Coronary artery (tissue), 2 donors: ENCODE measurements at regions not wholly inside any gene's neighbourhood (a gene's known extent, or its start where the extent isn't known, plus 50 kb on each side); places are given as distances from the start of the nearest gene placed in this dataset.

Experiments used
- DNase-seq: peaks from one replicate; pipeline ENCODE4 v3.0.0-alpha.2; 2017; ENCODE audit warnings: low spot score
- H3K27ac ChIP-seq, 2 donors: fragments of 200-600 bp; sonication (generic); one replicate each; pipeline ENCODE4 v1.5.1; 2016 to 2019
- H3K4me3 ChIP-seq: fragments of 200-600 bp; sonication (generic); 2 replicates; pipeline ENCODE4 v1.5.1; 2016; ENCODE audit warnings: mild to moderate bottlenecking, moderate library complexity
- TF ChIP-seq, protein P1 (sequence below): fragments of 200-600 bp; sonication (generic); IDR thresholded peaks from one replicate; pipeline ENCODE4 v1.5.1; 2019; ENCODE audit warnings: antibody characterized with exemption

DNA sequence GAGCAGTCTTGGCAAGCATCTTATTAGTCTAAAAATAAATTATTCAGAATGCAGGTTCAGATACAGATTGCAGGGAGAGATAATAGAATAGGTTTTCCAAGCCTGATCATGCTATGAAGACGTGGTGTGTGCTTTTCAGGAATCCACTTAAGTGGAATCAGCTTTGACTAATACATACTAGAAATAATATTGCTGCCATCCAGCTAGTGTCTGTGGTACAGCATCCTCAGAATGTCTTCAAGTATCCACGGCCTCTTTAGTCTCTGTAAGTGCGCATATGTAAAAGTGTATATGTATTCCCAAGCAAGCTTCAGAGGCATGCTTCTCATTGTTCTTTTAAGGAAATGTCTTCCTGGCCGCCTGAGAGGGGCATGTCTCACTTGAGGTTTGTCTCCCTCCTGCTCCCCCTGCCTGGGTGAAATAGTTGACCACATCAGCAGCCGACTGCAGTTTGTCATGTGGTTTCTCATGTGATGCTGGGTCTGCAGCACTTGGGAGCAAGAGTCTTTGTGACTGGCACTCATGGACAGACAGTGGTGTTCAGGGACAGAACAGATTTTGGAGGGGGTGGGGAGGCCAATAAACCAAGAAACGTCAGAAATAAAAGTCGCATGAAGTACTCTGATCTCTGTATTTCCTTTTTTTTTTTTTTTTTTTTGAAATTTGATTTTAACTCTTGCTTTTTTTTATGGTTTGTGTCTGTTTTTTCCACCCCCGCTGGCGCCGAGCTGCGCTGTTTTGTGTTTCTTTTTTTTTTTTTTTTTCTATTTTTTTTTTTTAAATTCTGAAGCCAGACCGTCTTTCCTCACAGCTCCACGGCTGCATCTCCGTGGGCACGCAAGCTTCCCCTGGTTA lies 150.8 kb downstream of the PRL start:
- H3K4me3 ChIP-seq: no peak overlapping the region
- TF ChIP-seq, protein P1, sequence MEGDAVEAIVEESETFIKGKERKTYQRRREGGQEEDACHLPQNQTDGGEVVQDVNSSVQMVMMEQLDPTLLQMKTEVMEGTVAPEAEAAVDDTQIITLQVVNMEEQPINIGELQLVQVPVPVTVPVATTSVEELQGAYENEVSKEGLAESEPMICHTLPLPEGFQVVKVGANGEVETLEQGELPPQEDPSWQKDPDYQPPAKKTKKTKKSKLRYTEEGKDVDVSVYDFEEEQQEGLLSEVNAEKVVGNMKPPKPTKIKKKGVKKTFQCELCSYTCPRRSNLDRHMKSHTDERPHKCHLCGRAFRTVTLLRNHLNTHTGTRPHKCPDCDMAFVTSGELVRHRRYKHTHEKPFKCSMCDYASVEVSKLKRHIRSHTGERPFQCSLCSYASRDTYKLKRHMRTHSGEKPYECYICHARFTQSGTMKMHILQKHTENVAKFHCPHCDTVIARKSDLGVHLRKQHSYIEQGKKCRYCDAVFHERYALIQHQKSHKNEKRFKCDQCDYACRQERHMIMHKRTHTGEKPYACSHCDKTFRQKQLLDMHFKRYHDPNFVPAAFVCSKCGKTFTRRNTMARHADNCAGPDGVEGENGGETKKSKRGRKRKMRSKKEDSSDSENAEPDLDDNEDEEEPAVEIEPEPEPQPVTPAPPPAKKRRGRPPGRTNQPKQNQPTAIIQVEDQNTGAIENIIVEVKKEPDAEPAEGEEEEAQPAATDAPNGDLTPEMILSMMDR: no peak

DNA sequence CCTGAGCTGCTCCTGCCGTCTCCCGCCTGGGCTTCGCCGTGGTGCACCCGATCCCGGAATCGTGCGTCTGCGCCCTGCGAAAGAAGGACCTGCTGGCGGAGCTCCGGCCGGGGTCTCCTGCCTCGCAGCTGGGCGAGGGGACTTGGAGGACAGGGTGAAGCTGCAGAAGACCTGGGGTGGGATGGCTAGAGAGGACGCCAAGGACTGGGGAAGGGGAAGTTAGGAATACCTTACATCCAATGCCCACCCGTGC lies 150.2 kb downstream of the PRL start:
- H3K27ac ChIP-seq: no peak overlapping the region

More for the DNA sequence above, 150.8 kb downstream of the PRL start:
- no peak for DNase-seq
- H3K27ac ChIP-seq: no peak overlapping the region

DNA sequence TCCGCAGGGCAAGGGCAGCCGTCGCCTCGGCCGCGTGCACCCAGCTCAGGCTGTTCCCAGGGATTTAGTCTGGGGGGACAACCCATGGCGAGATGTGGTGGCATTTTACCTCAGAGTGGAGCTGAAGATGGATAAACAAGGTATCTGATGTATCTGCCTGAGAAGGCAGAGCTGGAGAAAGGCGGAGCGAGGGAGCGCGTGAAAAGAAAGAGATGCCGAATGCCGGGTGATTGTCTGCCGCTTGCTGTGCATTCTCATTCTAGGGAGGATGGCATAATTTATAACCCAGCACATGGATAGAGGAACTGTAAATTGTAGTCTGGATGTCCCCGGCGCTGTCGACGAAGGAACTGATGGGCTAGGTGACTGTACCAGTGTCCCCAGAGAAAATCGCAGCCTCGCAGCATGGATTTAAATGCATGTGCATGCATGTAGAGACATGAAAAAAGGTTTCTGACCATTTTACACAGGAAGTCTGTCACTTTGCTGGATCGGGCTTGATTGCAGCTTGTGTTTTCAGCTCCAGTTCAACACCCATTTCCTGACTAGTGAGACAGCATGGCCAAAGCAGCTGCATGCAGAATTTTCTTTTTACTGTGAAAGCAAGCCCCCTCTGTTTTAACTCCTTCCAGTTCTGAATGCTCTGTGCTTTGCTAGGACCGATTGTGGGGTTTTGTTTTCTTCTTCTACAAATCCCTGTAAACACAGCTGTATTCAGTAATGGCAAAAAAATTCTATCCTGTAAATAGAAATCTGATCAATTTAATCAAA lies 149.7 kb downstream of the PRL start:
- Histone ChIP-seq H3K4me3 (peak overlapping the region; percentile 28), H3K27ac (no peak overlapping the region)
- TF ChIP-seq, protein P1: no peak
- no peak for DNase-seq

More for the DNA sequence above, 150.2 kb downstream of the PRL start:
- TF ChIP-seq, protein P1: no peak
- no peak for DNase-seq
- peak overlapping the region; percentile 28 for H3K4me3 ChIP-seq

DNA sequence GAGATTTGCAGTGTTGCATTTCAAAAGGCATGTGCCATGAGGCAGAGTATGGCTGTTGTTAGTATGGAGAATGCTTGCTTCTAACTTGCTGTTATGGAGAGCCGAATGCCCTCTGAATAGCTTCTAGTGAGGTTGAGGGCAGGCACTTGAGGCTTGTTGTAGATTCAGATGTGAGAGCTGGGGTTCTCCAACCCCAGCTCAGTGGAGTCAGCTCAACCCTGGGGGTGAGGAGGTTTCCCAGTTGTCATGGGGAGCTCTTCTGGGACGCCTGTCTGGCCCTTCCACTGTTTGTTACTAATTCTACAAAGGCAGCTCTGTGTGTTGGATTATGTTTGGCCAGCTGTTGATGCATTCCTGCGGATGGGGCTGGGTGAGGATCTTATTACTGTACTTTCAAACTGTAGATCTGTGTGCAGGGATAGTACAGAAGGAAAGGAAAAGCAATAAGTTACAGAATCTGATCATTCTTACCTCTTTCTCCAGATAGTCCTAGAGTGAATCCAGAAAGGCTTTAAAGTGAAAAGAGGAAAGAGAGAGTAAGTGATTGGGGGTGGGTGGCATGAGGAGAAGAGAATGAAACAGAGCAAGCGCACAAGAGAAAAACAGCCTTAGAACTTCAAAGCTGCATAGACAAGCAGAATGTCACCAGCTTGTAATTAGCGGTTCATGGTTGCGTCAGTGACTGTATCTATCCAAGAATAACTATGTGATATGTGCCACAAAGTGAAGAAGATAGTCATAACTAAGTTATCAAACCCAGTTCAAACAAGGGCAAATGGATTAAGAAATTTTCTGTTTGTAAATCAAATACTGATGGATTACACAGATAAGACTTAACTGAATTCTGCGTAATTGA lies 148.7 kb downstream of the PRL start:
- Histone ChIP-seq H3K27ac (no peak overlapping the region), H3K4me3 (no peak overlapping the region)
- no peak for DNase-seq
- TF ChIP-seq, protein P1: no peak

DNA sequence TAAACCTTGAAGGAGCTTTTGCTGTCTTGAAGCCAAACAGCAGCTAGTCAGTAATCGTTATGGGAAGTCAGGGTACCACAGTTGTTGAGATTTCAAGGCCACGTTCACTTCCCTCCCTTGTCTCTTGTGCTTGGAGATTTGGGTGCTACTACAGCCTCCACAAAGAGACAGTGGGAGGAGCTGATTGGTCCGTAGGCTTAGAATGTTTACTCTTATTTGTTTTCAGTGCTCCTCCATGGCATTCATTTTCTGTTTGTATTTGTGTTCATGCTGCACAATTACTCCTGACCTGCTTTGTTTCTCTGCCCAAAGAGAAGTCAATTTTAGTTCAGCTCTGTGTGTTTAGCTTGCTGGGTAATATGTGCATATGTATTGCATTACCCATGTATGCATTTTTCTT lies 147.7 kb downstream of the PRL start:
- no peak overlapping the region for H3K4me3 ChIP-seq
- no peak overlapping the region for H3K27ac ChIP-seq

DNA sequence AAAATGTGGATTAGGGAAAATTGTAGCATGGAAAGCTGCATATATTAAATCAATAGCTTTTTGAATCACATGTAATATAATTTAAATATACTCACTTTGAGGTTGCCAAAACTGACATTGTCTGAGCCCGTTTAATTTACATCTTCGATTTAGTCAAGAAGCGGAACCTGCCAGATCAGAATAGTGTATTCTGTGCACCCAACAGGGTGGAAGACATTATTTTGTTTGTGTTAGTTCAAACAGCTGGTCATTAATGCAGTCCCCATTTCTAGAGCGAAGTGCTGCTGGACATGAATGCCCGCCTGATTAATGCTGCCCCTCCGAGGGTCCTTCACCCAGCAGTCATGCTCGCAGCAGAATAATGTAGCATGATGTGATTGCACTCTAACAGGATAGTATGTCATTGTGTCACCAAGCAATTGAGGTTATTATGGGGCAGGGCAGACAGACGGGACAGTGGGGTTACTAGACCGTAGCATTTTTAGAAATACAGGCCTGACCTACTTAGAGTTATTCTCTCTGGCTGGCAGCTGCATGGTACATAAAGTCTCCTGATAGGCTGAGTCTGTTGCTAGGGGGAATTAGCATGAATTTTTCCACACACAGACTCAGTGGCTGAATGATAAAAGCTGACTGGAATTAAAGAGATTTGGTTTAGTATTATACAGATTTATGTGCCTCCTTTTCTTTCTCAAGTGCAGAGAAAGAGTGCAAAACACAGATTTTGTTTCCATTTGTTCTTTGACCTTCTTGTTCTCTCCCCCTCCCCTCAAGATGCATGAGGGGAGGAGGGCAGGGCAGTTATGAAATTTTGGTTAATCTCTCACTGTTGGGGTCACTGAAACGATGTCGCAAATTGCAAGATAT lies 147.1 kb downstream of the PRL start:
- H3K4me3 ChIP-seq: no peak overlapping the region
- no peak for DNase-seq
- H3K27ac ChIP-seq: peak overlapping the region in 1 of 2 donors; percentile 8
- TF ChIP-seq, protein P1: no peak

More for the DNA sequence above, 147.7 kb downstream of the PRL start:
- TF ChIP-seq, protein P1: no peak
- no peak for DNase-seq
